Thyroid gland (tissue), 4 donors: ENCODE measurements at regions not wholly inside any gene's neighbourhood (a gene's known extent, or its start where the extent isn't known, plus 50 kb on each side); places are given as distances from the start of the nearest gene placed in this dataset.

Experiments used
- DNase-seq, 2 donors: peaks; one replicate each; pipeline ENCODE4 v3.0.0-alpha.2; 2019
- H3K27ac ChIP-seq, 3 donors: fragments of 200-600 bp; sonication (generic); 1 replicate in 2 of 3; 2 replicates in 1 of 3; pipeline ENCODE4 v1.5.1; 2016 to 2019; ENCODE audit warnings: mild to moderate bottlenecking in 1 of 3, moderate library complexity in 1 of 3
- H3K27me3 ChIP-seq: fragments of 200-600 bp; sonication (generic); one replicate; pipeline ENCODE4 v1.5.1; 2019
- H3K36me3 ChIP-seq, 2 donors: fragments of 200-600 bp; sonication (generic); one replicate each; pipeline ENCODE4 v1.5.1; 2016 to 2019
- H3K4me1 ChIP-seq, 2 donors: fragments of 200-600 bp; sonication (generic); one replicate each; pipeline ENCODE4 v1.5.1; 2017 to 2019
- H3K4me3 ChIP-seq, 3 donors: fragments of 200-600 bp; sonication (generic); replicated peaks in 1 of 3; 1 replicate in 2 of 3; 2 replicates in 1 of 3; pipeline ENCODE4 v1.5.1; 2016; ENCODE audit warnings: mild to moderate bottlenecking in 1 of 3
- H3K9me3 ChIP-seq: fragments of 200-600 bp; sonication (generic); one replicate; pipeline ENCODE4 v1.5.1; 2017
- CTCF ChIP-seq, 6 experiments: fragments of 200-600 bp in 3 of 6; fragments of 450-650 bp in 3 of 6; sonication (generic) in 3 of 6; IDR thresholded peaks; one replicate each; pipeline ENCODE4 v1.5.1; 2016 to 2019; ENCODE audit warnings: antibody characterized with exemption in 6 of 6, mild to moderate bottlenecking in 2 of 6, inconsistent platforms in 1 of 6, moderate library complexity in 1 of 6
- POLR2A ChIP-seq, 2 donors: fragments of 450-650 bp; IDR thresholded peaks; one replicate each; pipeline ENCODE4 v1.6.1; 2017; ENCODE audit warnings: antibody characterized with exemption in 2 of 2, mild to moderate bottlenecking in 2 of 2, moderate library complexity in 1 of 2
- WGBS, 2 donors: methylation state at CpG; one replicate each; pipeline ENCODE4 v1.1.5; 2017; 5-methylcytosine and 5-hydroxymethylcytosine counted together
- intact Hi-C: fragments of 100-400 bp; cut with DNase I; formaldehyde crosslinking; loops from one replicate; pipeline ENCODE4 v1.15.1; 2023

- H3K27ac ChIP-seq, result no peak overlapping the region
- TF ChIP-seq POLR2A (IDR thresholded peaks at IDR 0.05), result no peak
- H3K4me3 ChIP-seq, result no peak overlapping the region
- H3K36me3 ChIP-seq, result no peaks in the 10 kb centered on the region
- DNase-seq, result no peak
- no peaks in the 10 kb centered on the region for H3K27me3 ChIP-seq
- no peaks in the 10 kb centered on the region for H3K4me1 ChIP-seq
- 66 to 83% methylated on average over 1 of the region's 1 CpG for WGBS, 2 donors
- H3K9me3 ChIP-seq, result no peaks in the 10 kb centered on the region
- intact Hi-C loops, result no loop called here
Measured at GRCh38 chr1:104358086-104358485, 608.4 kb downstream of the AMY1C start.

GRCh38 chr1:104358621-104359020 lies 608.9 kb downstream of the AMY1C start:
- WGBS, 2 donors, result 57 to 63% methylated on average over 3 of the region's 3 CpGs

GRCh38 chr1:104378414-104378813 lies 628.7 kb downstream of the AMY1C start:
- no peaks in the 10 kb centered on the region for H3K36me3 ChIP-seq
- no peak overlapping the region for H3K4me3 ChIP-seq
- no peaks in the 10 kb centered on the region for H3K9me3 ChIP-seq
- intact Hi-C loops, result no loop called here
- DNase-seq, result no peak
- no peaks in the 10 kb centered on the region for H3K27me3 ChIP-seq
- WGBS, 2 donors, result 11 to 13% methylated on average over 1 of the region's 1 CpG
- TF ChIP-seq POLR2A (IDR thresholded peaks at IDR 0.05) (no peak), CTCF (IDR thresholded peaks at IDR 0.05) (no peak)
- no peaks in the 10 kb centered on the region for H3K4me1 ChIP-seq
- no peak overlapping the region for H3K27ac ChIP-seq

More at GRCh38 chr1:104358621-104359020, 608.9 kb downstream of the AMY1C start:
- Histone ChIP-seq H3K27ac (no peak overlapping the region), H3K36me3 (no peaks in the 10 kb centered on the region), H3K9me3 (no peaks in the 10 kb centered on the region), H3K4me1 (no peaks in the 10 kb centered on the region), H3K27me3 (no peaks in the 10 kb centered on the region), H3K4me3 (no peak overlapping the region)
- intact Hi-C loops, result no loop called here
- DNase-seq, result no peak
- TF ChIP-seq POLR2A (IDR thresholded peaks at IDR 0.05) (no peak), CTCF (IDR thresholded peaks at IDR 0.05) (no peak)

- 88 to 89% methylated on average over 2 of the region's 2 CpGs for WGBS, 2 donors
- intact Hi-C loops, result no loop called here
Measured at GRCh38 chr1:104380003-104380402, 630.3 kb downstream of the AMY1C start.

GRCh38 chr1:104387716-104388508 lies 638.2 kb downstream of the AMY1C start:
- DNase-seq, result no peak
- intact Hi-C loops, result no loop called here
- WGBS, 2 donors, result 71 to 77% methylated on average over 5 of the region's 5 CpGs
- no peaks in the 10 kb centered on the region for H3K9me3 ChIP-seq
- H3K4me3 ChIP-seq, result no peak overlapping the region
- no peak overlapping the region for H3K27ac ChIP-seq
- no peak for TF ChIP-seq POLR2A (IDR thresholded peaks at IDR 0.05)
- TF ChIP-seq CTCF (IDR thresholded peaks at IDR 0.05), result no peak
- H3K36me3 ChIP-seq, result no peaks in the 10 kb centered on the region
- no peaks in the 10 kb centered on the region for H3K4me1 ChIP-seq
- no peaks in the 10 kb centered on the region for H3K27me3 ChIP-seq

More at GRCh38 chr1:104380003-104380402, 630.3 kb downstream of the AMY1C start:
- H3K4me1 ChIP-seq, result no peaks in the 10 kb centered on the region
- no peak overlapping the region for H3K27ac ChIP-seq
- H3K27me3 ChIP-seq, result no peaks in the 10 kb centered on the region
- no peak overlapping the region for H3K4me3 ChIP-seq
- TF ChIP-seq CTCF (IDR thresholded peaks at IDR 0.05), result no peak
- no peak for TF ChIP-seq POLR2A (IDR thresholded peaks at IDR 0.05)
- H3K9me3 ChIP-seq, result no peaks in the 10 kb centered on the region
- H3K36me3 ChIP-seq, result no peaks in the 10 kb centered on the region
- DNase-seq, result no peak
